Spleen (tissue), 7 donors: ENCODE measurements at regions not wholly inside any gene's neighbourhood (a gene's known extent, or its start where the extent isn't known, plus 50 kb on each side); places are given as distances from the start of the nearest gene placed in this dataset.

Experiments
- CTCF ChIP-seq, 11 experiments: fragments of 200-600 bp in 7 of 11; fragments of 450-650 bp in 4 of 11; sonication (generic) in 4 of 11; IDR thresholded peaks in 8 of 11; conservative IDR thresholded peaks in 3 of 11; 1 replicate in 7 of 11; 2 replicates in 4 of 11; pipeline versions ENCODE4 v1.4.0 to v1.8.0; 2016 to 2021; ENCODE audit warnings: antibody characterized with exemption in 11 of 11, inconsistent platforms in 4 of 11, mild to moderate bottlenecking in 1 of 11
- POLR2AphosphoS5 ChIP-seq, 3 donors: sonication (generic); formaldehyde crosslinking; IDR thresholded peaks; one replicate each; pipeline ENCODE4 v1.5.1; 2017; ENCODE audit warnings: antibody characterized with exemption in 3 of 3
- donor health status: DM: no; HTN: no; CAD: no; lungs with moderate emphysema.
- donor health status: DM: no; HTN: no; CAD: no.
- donor health status: DM: no; HTN: no; CAD: no.

DNA sequence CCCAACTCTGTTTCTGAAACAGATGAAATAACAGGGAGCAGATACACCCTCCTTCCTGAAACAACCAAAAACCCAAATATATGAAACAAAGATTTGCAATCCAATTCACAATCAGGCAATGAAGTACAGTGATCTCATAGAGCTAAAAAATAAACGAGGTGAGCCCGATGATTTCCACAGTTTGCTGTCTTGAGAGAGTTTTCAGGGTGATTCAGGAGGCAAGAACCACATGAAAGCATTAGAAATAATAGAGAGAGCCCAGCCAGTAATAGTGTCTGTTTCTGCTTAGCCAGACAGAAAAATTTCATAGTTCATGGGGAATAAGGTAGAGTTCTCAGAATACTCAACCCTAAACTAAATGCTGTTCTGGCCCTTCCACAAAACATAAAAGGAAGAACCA lies 296.2 kb downstream of the PDHA2 start:
- TF ChIP-seq POLR2AphosphoS5 (IDR thresholded peaks at IDR 0.05) (no peak), CTCF (IDR thresholded peaks at IDR 0.05 in 8 of 11, conservative IDR thresholded peaks at IDR 0.05 in 3 of 11) (no peak)
